ENCODE measurements at regions not wholly inside any gene's neighbourhood (a gene's known extent, or its start where the extent isn't known, plus 50 kb on each side); places are given as distances from the start of the nearest gene placed in this dataset.

DNA sequence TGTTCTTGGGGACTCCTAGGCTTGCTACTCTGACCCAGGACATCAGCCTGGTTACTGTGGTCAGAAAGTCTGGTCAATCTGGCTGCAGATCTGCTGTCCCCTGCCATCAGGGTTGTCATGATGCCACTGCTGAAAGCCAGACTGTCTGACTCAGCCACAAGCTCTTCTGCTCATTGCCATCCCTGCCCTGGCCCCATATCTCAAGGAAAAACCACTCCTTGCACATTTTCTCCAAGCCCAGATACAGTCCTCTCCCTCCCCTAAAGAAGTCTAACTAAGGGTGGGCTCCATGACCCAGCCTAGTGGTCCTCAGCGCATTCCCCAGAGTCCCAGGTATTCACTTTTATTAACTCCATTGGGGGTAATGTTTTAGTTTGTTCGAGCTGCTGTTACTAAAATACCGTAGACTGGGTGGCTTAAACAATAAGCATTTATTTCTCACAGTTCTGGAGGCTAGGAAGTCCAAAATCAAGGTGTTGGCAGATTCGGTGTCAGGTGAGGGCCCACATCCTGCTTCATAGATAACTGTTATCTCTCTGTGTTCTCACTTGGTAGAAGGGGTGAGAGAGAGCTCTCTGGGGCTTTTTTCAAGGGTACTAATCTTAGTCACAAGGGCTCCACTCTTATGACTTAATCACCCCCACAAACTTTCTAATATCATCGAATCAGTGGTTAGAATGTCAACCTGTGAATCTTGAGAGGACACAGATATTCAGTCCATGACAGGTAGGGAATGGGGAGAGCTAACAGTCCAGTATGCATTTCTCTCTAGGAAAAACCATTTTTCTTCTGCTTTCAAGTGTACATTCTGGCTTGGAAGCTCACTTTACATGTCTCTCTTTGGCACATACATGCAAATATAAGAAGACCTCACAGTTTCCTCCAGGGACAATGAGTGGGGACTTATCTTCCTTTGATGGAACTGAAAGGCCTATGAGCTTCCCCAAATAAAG lies 94.8 kb upstream of the CXCR4 start:
- H3K27me3 Mint-ChIP-seq (ENCODE audit: unreplicated experiment): no peaks in the 10 kb centered on the region
- no peak for DNase-seq (ENCODE audit: extremely low spot score, unreplicated experiment)
- no peaks in the 10 kb centered on the region for H3K9me3 Mint-ChIP-seq (ENCODE audit: unreplicated experiment)
- no peaks in the 10 kb centered on the region for H3K36me3 Mint-ChIP-seq (ENCODE audit: unreplicated experiment)
- TF ChIP-seq, protein P1, sequence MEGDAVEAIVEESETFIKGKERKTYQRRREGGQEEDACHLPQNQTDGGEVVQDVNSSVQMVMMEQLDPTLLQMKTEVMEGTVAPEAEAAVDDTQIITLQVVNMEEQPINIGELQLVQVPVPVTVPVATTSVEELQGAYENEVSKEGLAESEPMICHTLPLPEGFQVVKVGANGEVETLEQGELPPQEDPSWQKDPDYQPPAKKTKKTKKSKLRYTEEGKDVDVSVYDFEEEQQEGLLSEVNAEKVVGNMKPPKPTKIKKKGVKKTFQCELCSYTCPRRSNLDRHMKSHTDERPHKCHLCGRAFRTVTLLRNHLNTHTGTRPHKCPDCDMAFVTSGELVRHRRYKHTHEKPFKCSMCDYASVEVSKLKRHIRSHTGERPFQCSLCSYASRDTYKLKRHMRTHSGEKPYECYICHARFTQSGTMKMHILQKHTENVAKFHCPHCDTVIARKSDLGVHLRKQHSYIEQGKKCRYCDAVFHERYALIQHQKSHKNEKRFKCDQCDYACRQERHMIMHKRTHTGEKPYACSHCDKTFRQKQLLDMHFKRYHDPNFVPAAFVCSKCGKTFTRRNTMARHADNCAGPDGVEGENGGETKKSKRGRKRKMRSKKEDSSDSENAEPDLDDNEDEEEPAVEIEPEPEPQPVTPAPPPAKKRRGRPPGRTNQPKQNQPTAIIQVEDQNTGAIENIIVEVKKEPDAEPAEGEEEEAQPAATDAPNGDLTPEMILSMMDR (IDR thresholded peaks at IDR 0.05): no peak
- no peaks in the 10 kb centered on the region for H3K4me1 Mint-ChIP-seq (ENCODE audit: unreplicated experiment)
- no peak overlapping the region for H3K27ac Mint-ChIP-seq (ENCODE audit: unreplicated experiment)
- H3K4me3 Mint-ChIP-seq (ENCODE audit: unreplicated experiment): no peak overlapping the region

DNA sequence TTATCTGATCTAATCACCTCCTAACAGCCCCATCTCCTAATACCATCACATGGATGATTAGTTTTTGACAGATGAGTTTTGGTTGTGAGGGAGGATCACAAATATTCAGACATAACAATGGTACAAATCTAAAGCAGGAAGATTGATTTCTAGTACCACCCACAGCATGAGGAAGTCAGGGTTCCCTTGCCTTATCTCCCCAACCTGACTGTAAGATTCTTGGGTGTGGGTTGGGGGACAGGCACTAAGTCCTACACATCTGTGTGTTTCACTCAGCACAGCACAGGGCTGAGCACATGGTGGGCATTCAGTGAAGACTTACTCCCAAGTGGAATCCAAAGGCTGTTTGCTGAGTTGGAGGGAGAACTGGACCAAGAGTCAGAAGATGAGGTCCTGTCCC lies 93.8 kb upstream of the CXCR4 start:
- H3K27ac Mint-ChIP-seq (ENCODE audit: unreplicated experiment): no peak overlapping the region
- H3K9me3 Mint-ChIP-seq (ENCODE audit: unreplicated experiment): no peaks in the 10 kb centered on the region
- no peak for DNase-seq (ENCODE audit: extremely low spot score, unreplicated experiment)
- H3K4me1 Mint-ChIP-seq (ENCODE audit: unreplicated experiment): no peaks in the 10 kb centered on the region
- no peaks in the 10 kb centered on the region for H3K27me3 Mint-ChIP-seq (ENCODE audit: unreplicated experiment)
- TF ChIP-seq, protein P1 (IDR thresholded peaks at IDR 0.05): no peak
- H3K4me3 Mint-ChIP-seq (ENCODE audit: unreplicated experiment): no peak overlapping the region
- H3K36me3 Mint-ChIP-seq (ENCODE audit: unreplicated experiment): no peaks in the 10 kb centered on the region

DNA sequence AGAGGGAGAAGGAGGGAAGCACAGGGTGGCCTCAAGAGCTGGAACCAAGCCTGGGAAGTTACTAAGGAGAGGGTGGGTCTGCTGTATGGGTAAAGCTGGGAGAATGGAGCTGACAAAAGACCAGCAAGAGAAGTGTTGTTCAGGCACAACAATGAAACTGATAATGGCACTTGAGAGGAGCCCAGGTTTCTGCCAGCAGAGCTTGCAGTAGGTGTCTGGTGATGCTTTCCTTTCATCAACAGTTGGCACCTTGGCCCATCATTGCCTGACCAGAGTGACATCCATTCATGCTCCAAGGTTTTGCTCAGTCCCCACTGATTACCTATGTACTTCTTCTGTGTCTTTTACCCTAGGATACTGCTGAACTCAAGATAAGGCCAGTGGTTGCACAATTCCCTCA lies 92.9 kb upstream of the CXCR4 start:
- Mint-ChIP-seq H3K4me1 (ENCODE audit: unreplicated experiment) (no peaks in the 10 kb centered on the region), H3K27me3 (ENCODE audit: unreplicated experiment) (no peaks in the 10 kb centered on the region), H3K9me3 (ENCODE audit: unreplicated experiment) (no peaks in the 10 kb centered on the region), H3K36me3 (ENCODE audit: unreplicated experiment) (no peaks in the 10 kb centered on the region), H3K27ac (ENCODE audit: unreplicated experiment) (no peak overlapping the region), H3K4me3 (ENCODE audit: unreplicated experiment) (no peak overlapping the region)
- TF ChIP-seq, protein P1 (IDR thresholded peaks at IDR 0.05): no peak
- no peak for DNase-seq (ENCODE audit: extremely low spot score, unreplicated experiment)

DNA sequence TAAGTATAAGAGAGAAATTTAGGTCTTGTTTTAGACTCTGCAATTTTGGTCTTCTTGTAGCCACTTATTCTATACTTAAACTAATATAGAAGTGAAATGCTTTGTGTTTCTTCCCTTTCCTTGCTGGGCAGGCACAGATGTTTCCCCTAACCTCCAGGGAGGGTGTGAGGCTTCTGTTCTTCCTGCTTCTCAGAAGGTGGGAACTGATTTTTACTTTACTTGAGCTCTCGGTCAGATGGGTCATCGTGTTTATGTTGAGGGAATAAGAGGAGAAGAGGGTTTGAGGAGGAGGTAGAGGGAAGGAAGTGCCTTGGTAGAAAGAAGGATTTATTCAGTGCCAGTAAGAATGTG lies 92.5 kb upstream of the CXCR4 start:
- no peak for DNase-seq (ENCODE audit: extremely low spot score, unreplicated experiment)
- Mint-ChIP-seq H3K4me3 (ENCODE audit: unreplicated experiment) (no peak overlapping the region), H3K36me3 (ENCODE audit: unreplicated experiment) (no peaks in the 10 kb centered on the region), H3K27ac (ENCODE audit: unreplicated experiment) (no peak overlapping the region), H3K4me1 (ENCODE audit: unreplicated experiment) (no peaks in the 10 kb centered on the region), H3K9me3 (ENCODE audit: unreplicated experiment) (no peaks in the 10 kb centered on the region), H3K27me3 (ENCODE audit: unreplicated experiment) (no peaks in the 10 kb centered on the region)
- TF ChIP-seq, protein P1 (IDR thresholded peaks at IDR 0.05): no peak

DNA sequence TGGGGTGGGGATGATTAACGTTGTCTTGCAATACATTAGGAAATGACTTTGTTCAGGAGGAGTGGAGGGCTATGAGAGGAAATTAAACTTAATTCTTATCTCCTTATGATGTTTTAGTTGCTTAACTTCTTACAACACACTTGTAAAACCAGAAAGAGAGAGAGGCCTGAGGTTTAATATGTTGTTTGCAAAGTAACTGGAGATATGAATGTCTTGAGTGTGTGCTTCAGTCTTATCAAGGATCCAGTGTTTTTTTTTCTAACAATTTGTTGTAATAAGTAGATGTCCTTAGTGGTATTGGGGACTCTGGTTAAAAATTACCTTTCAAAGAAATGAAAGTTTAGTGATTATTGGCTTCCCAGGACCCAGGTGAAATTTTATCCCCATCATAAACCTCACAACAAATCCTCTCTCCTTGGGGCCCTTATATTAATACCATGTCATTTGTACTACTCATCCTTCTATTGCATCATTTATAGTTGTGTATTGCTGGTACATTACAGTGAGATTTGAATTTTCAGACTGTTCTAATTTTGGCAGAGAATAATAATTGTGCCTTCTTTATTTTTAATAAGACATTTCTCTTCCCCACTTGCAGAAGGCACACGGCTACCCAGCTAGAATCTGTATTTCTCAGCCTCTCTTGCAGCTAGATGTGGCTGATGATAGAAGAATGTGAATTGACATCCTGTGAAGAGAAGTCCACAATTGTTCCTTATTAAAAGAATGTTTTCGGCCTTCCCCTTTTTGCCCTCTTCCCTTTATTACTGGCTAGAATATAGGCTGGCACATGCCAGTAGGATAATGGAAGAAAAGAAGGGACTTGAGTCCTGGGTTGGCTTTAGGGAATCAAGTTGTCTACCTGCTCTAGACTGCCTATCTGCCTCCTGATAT lies 91.9 kb upstream of the CXCR4 start:
- H3K4me3 Mint-ChIP-seq (ENCODE audit: unreplicated experiment): no peak overlapping the region
- no peaks in the 10 kb centered on the region for H3K4me1 Mint-ChIP-seq (ENCODE audit: unreplicated experiment)
- no peaks in the 10 kb centered on the region for H3K27me3 Mint-ChIP-seq (ENCODE audit: unreplicated experiment)
- no peaks in the 10 kb centered on the region for H3K9me3 Mint-ChIP-seq (ENCODE audit: unreplicated experiment)
- DNase-seq (ENCODE audit: extremely low spot score, unreplicated experiment): no peak
- no peaks in the 10 kb centered on the region for H3K36me3 Mint-ChIP-seq (ENCODE audit: unreplicated experiment)
- H3K27ac Mint-ChIP-seq (ENCODE audit: unreplicated experiment): no peak overlapping the region
- TF ChIP-seq, protein P1 (IDR thresholded peaks at IDR 0.05): no peak
